ENCODE measurements at regions not wholly inside any gene's neighbourhood (a gene's known extent, or its start where the extent isn't known, plus 50 kb on each side); places are given as distances from the start of the nearest gene placed in this dataset.
A peak's percentile ranks its signal among the peaks of the same experiment; 100 is the strongest.
"Not testable (repeated sequence)": the region's sequence is repeated elsewhere in the genome, so short reads cannot be mapped to it uniquely, and the experiment has no call there.

DNA sequence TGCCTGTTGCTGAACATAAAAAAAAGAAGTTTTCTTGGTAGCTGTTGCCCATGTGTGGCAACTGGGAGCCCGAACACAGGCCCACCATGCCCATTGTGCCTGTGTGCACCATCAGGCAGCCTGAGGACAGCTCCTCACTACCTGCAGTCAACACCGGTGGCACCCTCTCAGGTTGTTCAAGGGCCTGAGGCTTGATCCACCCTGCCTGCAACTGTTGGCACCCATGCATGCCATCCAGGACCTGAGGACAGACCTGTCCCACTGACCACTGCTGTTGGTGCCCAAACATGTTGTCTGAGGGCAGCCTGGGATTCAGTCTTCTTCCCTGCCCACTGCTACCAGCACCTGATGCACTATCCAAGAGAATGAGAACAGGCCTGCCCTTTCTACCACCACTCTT, 661.1 kb upstream of the ZNF804A start:
- no peak for DNase-seq

DNA sequence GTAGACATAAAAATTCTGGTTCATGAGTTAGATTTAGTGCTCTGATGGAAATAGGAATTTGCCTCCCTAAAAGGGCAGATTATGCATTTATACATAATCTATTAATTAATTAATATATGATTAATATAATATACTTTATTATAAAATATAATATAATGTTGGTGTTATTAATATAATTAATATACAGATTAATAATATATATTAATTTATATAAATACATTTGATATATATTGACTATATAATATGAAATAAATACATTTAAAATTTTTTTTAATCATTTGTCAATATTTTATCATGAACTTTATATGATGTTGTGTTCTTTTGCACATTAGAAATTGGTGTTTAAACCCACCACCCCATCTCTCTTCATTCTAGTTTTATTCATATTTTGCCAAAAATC, 652.1 kb upstream of the ZNF804A start:
- no peak for DNase-seq

DNA sequence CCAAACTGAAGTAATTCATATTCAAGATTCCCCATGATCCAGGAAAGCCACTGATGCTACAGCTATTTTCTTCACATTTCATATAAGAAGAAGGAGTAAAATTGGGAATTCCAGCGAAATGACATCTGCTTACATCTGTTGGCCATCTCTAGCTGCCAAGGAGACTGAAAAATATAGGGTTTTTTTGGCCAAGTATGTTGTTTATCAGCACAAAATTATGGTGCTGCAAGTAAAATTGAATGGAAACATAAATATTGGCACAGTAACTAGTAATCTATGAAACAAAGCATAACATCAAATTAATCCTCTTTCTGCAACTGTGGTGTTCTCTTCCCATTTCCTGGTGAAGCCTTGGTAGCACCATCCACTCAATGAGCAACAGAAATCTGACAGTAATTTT, 649.5 kb upstream of the ZNF804A start:
- DNase-seq: no peak

DNA sequence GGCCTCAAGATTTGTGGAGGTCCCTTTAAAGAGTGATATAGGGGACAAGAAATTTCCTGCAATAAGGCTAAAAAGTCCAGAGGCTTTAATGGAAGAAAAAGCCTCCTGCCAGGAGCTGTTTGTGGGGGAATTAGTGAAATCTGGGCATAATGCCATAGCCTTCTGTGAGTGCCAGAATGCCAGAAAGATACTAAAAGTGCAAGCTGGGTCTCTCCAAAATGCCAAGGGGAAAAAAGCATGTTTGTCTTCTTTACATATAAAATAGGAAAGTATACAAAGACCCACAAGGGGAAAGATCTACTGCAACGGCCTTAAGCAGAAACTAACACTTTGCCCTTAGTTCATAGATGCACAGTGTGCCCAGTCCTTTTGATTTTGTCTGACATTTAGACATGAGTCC, 647.7 kb upstream of the ZNF804A start:
- no peak for DNase-seq

DNA sequence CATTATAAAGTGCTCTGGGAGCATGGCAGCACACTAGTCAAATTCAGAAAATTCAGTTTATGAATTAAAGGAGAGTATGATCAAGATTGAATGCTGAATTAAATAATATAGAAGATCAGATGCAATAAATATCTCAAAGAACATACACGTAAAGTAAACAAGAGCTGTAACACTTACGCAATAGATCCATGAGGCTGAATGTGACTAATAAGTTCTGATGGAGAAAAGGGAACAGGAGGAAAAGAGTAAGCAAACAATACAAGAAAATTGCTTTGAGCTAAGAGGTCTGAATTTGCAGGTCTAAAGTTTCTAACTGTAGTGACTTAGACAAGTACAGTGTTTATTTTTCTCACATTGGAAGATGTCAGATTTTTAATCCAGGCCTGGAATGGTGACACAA, 646.7 kb upstream of the ZNF804A start:
- no peak for DNase-seq

DNA sequence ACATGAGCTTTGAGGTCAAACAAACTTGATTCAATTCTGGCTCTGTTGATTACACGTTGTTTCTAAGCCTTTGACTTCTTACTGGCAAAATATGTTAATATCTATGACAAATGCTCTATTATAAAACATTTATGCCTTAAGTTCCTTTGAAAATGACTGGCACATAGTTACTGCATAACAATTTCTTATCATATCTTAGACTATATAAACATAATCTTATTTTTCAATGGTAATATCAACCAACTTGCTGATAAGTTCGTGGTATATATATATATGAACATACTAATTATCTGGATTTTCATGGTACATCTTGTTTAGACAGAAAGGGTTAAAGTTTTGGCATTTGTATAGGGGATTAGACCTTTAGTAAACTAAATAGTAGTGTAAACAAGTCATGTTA, 645.6 kb upstream of the ZNF804A start:
- no peak for DNase-seq

DNA sequence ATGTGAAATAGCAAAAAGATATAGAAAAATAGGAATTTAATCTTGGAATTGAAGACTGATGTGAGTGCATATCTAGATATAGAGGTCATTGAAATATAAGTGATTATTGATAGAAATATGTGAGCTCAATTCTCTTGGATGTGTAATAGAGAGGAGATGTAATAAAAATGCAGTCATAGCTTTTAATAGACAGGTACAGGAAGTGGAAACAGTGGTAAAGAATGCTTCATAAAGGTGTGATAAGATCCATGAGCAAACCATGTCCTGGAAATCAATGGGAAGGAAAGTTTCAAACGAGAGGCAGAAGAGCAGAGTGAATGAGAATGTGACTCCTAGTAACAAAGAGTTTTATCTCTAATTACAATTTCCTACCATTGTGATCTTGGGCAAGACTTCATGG, 634.7 kb upstream of the ZNF804A start:
- no peak for DNase-seq

DNA sequence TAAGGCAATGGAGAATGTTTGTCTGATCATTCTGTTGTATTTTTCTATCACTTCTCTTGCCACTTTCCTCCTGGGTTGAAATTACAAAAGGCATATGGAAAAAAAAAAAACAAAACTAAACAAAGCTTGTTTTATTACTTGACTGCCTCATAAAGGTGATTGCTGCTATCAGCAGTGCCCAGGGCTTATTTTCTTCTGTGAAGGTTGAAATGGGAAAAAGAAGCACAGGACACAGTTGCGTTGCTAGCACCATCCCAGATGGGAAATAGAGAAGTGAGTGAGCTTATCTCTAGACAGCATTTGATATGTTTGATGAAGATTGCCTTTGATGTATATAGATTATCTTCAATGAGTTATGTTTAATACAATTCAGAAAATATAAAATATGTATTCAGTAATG, 633.8 kb upstream of the ZNF804A start:
- DNase-seq: no peak

DNA sequence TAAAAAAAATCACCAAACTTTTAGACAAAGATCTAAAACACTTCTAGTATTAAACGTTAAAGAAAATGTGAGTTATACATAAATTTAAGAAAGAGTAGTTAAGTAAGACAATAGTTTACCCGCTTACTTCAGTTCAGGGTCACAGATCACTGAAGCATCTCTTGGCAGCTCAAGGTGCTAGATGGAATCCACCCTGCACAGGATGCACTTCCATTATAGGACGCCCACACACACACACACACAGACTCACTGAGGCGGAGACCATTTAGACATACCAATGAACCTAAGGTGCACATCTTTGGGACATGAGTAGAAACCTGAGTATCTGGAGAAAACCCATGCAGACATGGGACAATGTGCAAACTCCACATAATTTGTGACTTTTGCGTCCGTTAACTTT, 630.6 kb upstream of the ZNF804A start:
- no peak for DNase-seq

DNA sequence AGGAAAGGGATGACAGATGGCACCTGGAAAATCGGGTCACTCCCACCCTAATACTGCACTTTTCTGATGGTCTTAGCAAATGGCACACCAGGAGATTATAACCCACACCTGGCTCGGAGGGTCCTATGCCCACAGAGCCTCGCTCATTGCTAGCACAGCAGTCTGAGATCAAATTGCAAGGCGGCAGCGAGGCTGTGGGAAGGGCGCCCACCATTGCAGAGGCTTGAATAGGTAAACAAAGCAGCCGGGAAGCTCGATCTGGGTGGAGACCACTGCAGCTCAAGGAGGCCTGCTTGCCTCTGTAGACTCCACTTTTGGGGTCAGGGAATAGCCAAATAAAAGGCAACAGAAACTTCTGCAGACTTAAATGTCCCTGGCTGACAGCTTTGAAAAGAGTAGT, 622.7 kb upstream of the ZNF804A start:
- DNase-seq: not testable (repeated sequence)

DNA sequence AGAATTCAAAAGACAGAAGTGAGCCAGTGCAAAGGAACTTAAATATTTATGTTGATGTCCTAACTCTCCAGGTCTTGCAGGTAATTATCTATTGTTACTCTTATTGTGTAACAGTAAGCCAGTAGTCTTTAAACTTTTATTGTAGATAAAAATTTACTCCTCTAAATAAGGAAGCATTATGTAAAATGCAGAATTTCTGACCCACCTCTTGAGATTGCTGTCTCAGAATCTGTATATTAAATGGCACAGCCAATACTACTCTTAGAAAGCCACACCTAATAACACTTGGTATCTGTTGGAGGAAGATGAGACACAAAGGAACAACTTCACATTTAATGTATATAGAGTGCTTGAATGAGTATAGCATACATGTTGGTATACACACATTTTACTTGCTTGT, 613.5 kb upstream of the ZNF804A start:
- DNase-seq: no peak

DNA sequence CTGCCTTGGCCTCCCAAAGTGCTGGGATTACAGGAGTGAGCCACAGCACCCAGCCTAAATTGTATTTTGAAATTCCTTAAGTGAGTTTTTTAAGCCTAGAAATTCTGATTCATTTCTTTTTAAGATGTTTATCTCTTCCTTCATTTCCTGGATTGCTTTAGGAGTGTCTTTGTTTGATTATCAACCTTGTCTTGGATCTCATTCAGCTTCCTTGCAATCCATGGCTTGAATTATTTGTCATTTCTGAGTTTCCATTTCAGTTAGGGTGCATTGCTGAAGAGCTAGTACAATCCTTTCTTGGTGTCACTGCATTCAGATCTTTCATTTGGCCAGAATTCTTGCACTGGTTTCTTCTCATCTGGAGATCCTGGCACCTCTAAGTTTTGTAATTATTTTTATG, 606.4 kb upstream of the ZNF804A start:
- no peak for DNase-seq

DNA sequence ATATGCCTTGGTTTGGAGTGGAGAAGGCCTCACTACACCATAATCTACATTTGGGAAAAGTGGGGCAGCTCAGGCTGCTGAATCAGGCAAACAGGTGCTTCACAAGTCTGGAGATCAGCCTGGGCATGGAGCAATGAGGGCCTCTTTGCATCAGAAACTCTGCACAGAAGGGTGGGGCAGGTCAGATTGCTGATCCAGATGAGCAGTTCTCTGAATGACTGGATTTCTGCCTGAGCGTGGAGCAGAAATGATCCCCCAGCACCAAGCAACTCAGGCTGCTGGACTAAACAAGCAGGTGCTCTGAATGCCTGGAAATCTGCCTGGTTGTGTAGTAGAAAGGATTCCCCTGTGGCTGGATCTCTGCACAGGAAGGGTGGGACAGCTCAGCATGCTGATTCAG, 605.3 kb upstream of the ZNF804A start:
- DNase-seq: no peak

DNA sequence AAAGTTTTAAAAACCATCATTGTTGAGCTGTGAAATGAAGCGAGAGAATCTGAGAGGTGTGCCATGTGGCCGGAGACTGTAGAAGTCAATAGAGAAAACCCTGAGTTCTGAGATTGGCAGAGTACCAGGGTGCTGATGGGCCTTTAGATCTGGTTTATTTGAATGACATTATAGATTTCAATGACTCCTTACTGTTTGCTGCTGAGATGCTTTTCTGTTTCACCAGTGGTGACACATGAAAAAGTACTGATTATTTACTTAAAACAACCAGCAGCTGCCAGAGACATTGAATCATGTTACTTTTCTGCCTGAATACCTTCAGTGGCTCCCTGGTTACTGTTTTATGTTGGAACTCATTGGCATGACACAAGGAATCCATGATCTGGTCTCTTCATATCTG, 602.7 kb upstream of the ZNF804A start:
- no peak for DNase-seq

DNA sequence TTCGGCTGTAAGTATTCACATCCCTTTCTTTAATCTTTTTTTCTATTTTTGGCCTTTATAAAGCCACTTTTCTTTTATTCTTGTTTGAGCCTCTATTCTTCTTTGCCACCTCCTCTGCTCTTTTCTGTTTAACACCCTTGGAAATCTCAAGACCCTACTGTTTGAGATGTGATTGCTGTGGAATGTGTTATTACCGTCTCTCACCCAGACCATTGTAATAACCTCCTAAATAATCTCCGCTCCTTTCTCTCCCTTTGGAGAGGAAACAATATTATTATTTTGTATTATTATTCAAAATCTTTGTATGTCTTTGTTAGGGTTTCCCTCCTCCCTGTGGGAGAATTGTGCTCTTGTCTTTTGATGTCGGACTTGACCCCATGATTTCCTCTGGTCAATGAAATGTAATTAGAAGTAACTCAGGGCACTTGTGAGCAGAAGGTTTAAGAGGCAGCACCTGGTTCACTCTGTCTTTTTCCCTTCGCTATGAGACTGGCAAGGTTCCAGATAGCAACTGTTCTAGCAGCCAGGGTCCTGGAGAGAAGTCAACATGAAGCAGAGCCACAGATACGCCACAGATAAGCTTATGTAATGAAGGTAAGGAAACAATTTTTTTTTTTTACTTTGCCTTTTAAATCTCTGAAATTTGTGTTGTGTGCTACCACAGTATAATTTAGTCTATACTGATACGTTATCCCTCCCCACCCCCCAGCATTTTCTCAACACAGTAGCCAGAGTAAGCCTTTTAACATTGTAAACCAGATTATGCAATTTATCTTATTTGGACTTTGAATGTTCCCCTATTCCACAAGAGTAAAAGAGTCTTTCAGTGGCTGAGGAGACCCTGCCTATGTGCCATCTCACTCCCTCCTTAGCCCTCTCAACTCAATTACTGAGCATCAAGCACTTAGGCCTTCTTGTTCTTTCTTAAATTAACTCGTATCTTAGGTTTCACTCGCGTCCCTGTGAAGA, 601.2 kb upstream of the ZNF804A start:
- DNase-seq: peak; percentile 17

DNA sequence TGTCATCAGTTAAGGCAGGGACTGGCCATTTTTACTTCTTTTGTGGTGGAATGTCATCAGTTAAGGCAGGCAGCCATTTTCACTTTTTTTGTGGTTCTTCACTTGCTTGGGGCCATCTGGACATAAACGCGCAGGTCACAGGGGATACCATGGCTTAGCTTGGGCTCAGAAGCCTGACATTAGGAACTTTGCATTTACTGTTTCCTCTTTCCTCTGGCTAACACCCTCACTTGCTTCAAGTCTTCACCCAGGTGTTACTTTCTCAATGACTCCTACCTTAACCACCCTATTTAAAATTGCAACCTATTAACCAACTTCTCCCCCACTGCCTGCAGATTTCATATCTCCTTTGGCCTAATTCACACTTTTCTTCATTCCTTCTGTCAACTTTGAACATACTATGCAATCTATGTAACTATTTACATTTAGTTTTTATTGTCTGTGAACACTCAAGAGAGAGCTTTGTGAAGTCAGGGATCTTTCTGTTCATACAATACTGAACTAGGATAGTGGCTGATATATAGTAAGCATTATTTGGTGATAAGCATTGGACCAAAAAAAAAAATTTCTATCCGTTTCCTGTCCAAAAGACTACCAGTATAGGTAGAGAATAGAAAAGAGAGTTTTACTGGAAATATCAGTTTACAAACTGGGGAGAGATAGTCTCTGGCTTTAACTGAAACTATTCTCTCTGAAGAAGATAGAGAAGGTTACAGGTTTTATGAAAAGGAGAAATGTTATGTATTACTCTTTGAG, 600.1 kb upstream of the ZNF804A start:
- no peak for DNase-seq

DNA sequence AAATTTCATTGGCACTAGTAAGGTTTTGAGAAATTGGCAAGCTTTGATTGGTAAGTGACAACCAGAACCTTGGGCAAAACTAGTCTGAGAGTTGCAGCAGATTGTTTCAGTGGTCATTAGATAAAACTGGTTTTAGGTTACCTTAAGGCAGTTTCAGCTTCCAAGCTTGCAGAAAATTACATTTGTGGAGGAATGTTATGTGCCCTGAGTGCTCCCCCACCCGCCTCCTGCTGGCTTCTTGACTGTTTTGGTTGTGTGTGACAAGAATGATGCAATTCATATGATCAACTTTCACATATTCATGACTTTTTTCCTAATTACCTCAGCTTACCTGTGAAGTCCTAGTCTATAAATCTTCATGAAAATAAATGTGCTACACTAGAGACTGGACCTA, 599.5 kb upstream of the ZNF804A start:
- no peak for DNase-seq

DNA sequence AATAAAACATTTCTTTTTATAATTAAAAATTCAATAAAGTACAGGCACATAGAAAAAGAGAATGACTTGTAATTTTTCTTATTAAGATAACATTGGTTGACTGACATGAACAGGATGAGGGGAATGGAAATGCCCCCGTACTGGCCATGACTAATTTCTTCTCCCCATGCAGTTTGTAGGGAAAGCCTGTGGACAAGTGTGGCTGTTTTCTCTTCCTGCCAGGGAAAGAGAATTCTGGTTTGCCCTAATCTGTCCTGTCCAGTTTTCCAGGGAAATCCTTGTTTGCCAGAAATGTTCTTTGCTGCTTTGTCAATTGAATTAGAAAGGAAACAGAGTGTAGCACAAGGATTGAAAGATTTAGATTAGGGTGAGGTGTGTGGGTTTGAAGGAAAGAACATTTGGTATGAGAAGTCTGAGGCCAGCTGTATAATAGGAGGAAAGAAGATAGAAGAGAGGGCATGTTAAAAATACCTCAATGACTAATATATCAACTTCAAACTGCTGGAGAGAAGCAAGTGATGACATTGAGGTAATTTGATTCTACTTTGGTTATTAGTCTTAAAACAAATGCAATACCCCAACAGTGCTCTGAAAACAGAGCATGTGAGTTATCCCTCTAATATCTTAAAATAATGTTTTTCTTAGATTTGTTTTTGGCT, 593.9 kb upstream of the ZNF804A start:
- no peak for DNase-seq

DNA sequence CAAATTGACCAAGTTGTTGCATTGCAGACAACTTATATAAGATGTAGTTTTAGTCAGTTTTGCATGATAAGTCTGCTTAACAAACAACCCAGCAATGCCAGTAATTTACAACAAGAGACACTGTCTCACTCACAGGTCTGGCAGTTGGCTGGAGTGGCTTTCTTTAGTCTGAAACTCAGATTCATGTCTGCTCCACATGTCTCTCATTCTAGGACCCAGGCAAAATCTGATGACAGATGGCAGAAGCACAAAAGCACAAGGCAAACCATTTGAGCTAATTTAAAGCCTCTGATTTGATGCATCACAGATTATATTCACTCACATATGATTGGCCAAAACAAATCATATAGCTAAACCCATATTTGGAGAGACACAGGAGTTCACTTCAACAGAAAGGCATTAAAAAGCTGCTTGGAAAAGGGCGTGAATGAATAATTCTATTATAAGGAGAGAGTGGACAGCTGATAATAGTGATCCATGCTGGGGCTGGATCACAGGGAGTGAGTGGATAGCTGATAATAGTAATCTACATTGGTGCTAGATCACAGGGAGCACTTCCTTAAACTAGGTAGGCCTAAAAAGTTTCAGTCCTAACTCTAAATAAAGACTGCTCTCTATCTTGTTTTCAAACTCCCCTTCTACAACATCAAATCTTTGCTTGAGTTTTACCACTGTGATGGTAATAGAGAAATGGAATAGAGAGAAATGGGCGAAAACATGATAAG, 593.2 kb upstream of the ZNF804A start:
- no peak for DNase-seq

DNA sequence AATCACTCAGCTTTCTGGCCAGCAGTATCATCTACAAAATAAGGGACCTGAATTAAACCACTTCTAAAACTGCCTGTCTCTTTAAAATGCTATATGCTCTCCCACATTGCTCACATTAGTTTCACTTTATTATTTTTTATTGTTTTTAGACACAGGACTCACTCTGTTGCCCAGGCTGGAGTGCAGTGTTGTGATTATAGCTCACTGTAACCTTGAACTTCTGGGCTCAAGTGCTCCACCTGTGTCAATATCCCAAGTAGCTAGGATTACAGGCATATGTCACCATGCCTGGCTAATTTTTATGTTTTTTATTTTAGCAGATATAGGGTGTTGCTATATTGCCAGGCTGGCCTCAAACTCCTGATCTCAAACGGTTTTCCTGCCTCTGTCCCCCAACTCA, 591.3 kb upstream of the ZNF804A start:
- peak; percentile 10 for DNase-seq

DNA sequence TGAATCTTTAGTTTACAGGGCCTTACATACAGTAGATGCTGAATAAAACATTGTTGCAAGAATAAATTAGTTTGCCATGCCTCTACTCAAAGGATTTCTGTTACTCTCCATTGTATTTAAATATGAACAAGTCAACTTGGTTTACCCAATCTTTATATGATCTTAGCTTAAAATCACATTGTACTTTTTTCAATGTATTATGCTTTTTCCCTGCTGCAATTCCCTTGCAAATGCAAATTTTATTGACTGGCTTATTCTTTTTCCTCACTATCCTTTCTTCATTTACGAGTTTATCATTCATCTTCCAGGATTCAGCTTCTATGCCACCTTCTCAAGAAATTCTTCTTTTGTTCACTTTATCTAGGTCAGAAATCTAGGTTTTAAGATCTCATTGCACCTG, 571.4 kb upstream of the ZNF804A start:
- DNase-seq: no peak

DNA sequence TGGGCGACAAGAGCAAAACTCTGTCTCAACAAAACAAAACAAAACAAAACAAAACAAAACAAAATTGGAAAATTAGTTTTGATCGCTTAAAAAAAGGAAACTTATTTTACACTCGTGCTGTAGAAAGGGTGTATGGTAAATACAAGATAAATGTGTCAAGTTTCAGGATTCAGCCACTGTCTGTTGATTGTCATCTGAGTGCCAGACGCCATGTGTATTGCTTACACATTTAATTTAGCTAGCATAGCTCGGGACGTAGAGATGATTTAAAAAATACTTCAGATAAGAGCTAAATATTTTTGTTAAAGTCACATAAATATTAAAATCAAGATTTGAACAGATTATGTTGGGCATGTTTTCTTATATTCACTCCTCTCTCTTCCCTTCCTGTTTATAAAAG, 568.1 kb upstream of the ZNF804A start:
- DNase-seq: no peak

DNA sequence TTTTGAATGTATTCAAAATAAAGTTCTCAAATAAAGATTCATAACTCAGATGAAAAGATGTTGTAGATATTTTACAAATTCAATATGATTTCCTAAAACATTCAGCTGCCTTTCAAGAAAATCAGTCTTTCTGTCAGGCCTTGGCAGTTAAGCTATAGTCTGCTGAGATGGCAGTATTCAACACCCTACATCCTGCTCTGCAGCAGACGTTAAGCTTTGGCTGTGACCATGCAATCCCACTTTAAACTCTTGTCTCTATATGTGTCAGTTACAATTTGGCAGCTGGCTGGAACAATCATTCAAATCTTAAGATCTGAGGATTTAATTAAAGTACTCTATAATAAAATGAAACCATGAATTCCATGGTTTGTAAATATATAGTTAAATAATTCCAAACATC, 567.3 kb upstream of the ZNF804A start:
- no peak for DNase-seq
